ENCODE measurements at regions not wholly inside any gene's neighbourhood (a gene's known extent, or its start where the extent isn't known, plus 50 kb on each side); places are given as distances from the start of the nearest gene placed in this dataset.
"Not testable (repeated sequence)": the region's sequence is repeated elsewhere in the genome, so short reads cannot be mapped to it uniquely, and the experiment has no call there.

GRCh38 chr18:60209042-60209441, 163.5 kb downstream of the MC4R start:
- no peak for DNase-seq (ENCODE audit: extremely low read depth in 1 of 2, low read depth in 1 of 2)

GRCh38 chr18:60202708-60203107, 169.9 kb downstream of the MC4R start:
- DNase-seq (ENCODE audit: extremely low read depth in 1 of 2, low read depth in 1 of 2): no peak

GRCh38 chr18:60200558-60200957, 172.0 kb downstream of the MC4R start:
- no peak for DNase-seq (ENCODE audit: extremely low read depth in 1 of 2, low read depth in 1 of 2)

- DNase-seq (ENCODE audit: extremely low read depth in 1 of 2, low read depth in 1 of 2): no peak
Measured at GRCh38 chr18:60199505-60199904, 173.1 kb downstream of the MC4R start.

GRCh38 chr18:60197671-60198462, 174.7 kb downstream of the MC4R start:
- no peak for DNase-seq (ENCODE audit: extremely low read depth in 1 of 2, low read depth in 1 of 2)

GRCh38 chr18:60196836-60197606, 175.6 kb downstream of the MC4R start:
- DNase-seq (ENCODE audit: extremely low read depth in 1 of 2, low read depth in 1 of 2): no peak

- DNase-seq (ENCODE audit: extremely low read depth in 1 of 2, low read depth in 1 of 2): no peak
Measured at GRCh38 chr18:60193780-60194179, 178.8 kb downstream of the MC4R start.

- DNase-seq (ENCODE audit: extremely low read depth in 1 of 2, low read depth in 1 of 2): no peak
Measured at GRCh38 chr18:60191926-60192325, 180.6 kb downstream of the MC4R start.

GRCh38 chr18:60189856-60190255, 182.7 kb downstream of the MC4R start:
- DNase-seq (ENCODE audit: extremely low read depth in 1 of 2, low read depth in 1 of 2): no peak

- DNase-seq (ENCODE audit: extremely low read depth in 1 of 2, low read depth in 1 of 2): no peak
Measured at GRCh38 chr18:60188958-60189357, 183.6 kb downstream of the MC4R start.

- DNase-seq (ENCODE audit: extremely low read depth in 1 of 2, low read depth in 1 of 2): no peak
Measured at GRCh38 chr18:60182223-60182622, 190.4 kb downstream of the MC4R start.

- DNase-seq (ENCODE audit: extremely low read depth in 1 of 2, low read depth in 1 of 2): no peak
Measured at GRCh38 chr18:60180671-60181070, 191.9 kb downstream of the MC4R start.

- DNase-seq (ENCODE audit: extremely low read depth in 1 of 2, low read depth in 1 of 2): not testable (repeated sequence)
Measured at GRCh38 chr18:60178224-60178623, 194.4 kb downstream of the MC4R start.

GRCh38 chr18:60176259-60176658, 196.3 kb downstream of the MC4R start:
- no peak for DNase-seq (ENCODE audit: extremely low read depth in 1 of 2, low read depth in 1 of 2)

- DNase-seq (ENCODE audit: extremely low read depth in 1 of 2, low read depth in 1 of 2): no peak
Measured at GRCh38 chr18:60174832-60175231, 197.7 kb downstream of the MC4R start.

GRCh38 chr18:60172030-60172429, 200.5 kb downstream of the MC4R start:
- DNase-seq (ENCODE audit: extremely low read depth in 1 of 2, low read depth in 1 of 2): no peak

GRCh38 chr18:60163622-60164021, 209.0 kb downstream of the MC4R start:
- no peak for DNase-seq (ENCODE audit: extremely low read depth in 1 of 2, low read depth in 1 of 2)

- DNase-seq (ENCODE audit: extremely low read depth in 1 of 2, low read depth in 1 of 2): no peak
Measured at GRCh38 chr18:60162388-60162787, 210.2 kb downstream of the MC4R start.

- DNase-seq (ENCODE audit: extremely low read depth in 1 of 2, low read depth in 1 of 2): no peak
Measured at GRCh38 chr18:60157810-60158209, 214.8 kb downstream of the MC4R start.

GRCh38 chr18:60153376-60153775, 219.2 kb downstream of the MC4R start:
- no peak for DNase-seq (ENCODE audit: extremely low read depth in 1 of 2, low read depth in 1 of 2)

GRCh38 chr18:60149316-60149715, 223.3 kb downstream of the MC4R start:
- DNase-seq (ENCODE audit: extremely low read depth in 1 of 2, low read depth in 1 of 2): no peak

GRCh38 chr18:60147323-60147722, 225.3 kb downstream of the MC4R start:
- no peak for DNase-seq (ENCODE audit: extremely low read depth in 1 of 2, low read depth in 1 of 2)

Measured in stimulated activated CD8-positive, alpha-beta memory T cell treated with anti-CD3 and anti-CD28 coated beads, Interleukin-7, amount 100 ng/mL, for 48 hours (primary cell).